H1 (cell line): ENCODE measurements at regions not wholly inside any gene's neighbourhood (a gene's known extent, or its start where the extent isn't known, plus 50 kb on each side); places are given as distances from the start of the nearest gene placed in this dataset.

Experiments used
- ASH2L ChIP-seq: fragments of 200-600, 300-600 bp; sonication (generic); IDR thresholded peaks from one replicate; pipeline ENCODE4 v1.7.1; 2017; ENCODE audit warnings: low read length
- CBX8 ChIP-seq: fragments of 300-800, 300-1000 bp; sonication (generic); IDR thresholded peaks from 2 replicates; pipeline ENCODE4 v1.7.1; 2016; ENCODE audit warnings: low read depth, low read length, borderline replicate concordance
- FOSL1 ChIP-seq: IDR thresholded peaks from 2 replicates; pipeline ENCODE4 v1.6.1; 2011; ENCODE audit warnings: mild to moderate bottlenecking, low read depth, low read length, moderate library complexity; ENCODE audit not compliant: insufficient read depth
- NANOG ChIP-seq: IDR thresholded peaks from 2 replicates; pipeline ENCODE4 v1.6.1; 2011; ENCODE audit warnings: low read length, low read depth, mild to moderate bottlenecking, inconsistent platforms; ENCODE audit not compliant: insufficient read depth, poor library complexity, severe bottlenecking
- SIN3A ChIP-seq, 2 experiments: IDR thresholded peaks in 1 of 2; conservative IDR thresholded peaks in 1 of 2; 2 replicates each; pipeline ENCODE4 v1.6.1; 2011 to 2012; ENCODE audit warnings: low read length in 2 of 2, improper control_type of control experiment in 1 of 2, low read depth in 1 of 2, mild to moderate bottlenecking in 1 of 2
- TCF12 ChIP-seq: IDR thresholded peaks from 2 replicates; pipeline ENCODE4 v1.6.1; 2011; ENCODE audit warnings: low read depth, mild to moderate bottlenecking, low read length
- TF ChIP-seq, protein P1 (sequence below): fragments of 300-600 bp; sonication (generic); IDR thresholded peaks from 2 replicates; pipeline ENCODE4 v1.7.1; 2012; ENCODE audit warnings: low read length, moderate library complexity, mild to moderate bottlenecking, inconsistent platforms; ENCODE audit not compliant: insufficient replicate concordance
- TF ChIP-seq, protein P2 (sequence below): IDR thresholded peaks from 2 replicates; pipeline ENCODE4 v1.6.1; 2012; ENCODE audit warnings: inconsistent platforms
- TF ChIP-seq, protein P3 (sequence below): IDR thresholded peaks from 2 replicates; pipeline ENCODE4 v1.6.1; 2011; ENCODE audit warnings: low read length, improper control_type of control experiment

DNA sequence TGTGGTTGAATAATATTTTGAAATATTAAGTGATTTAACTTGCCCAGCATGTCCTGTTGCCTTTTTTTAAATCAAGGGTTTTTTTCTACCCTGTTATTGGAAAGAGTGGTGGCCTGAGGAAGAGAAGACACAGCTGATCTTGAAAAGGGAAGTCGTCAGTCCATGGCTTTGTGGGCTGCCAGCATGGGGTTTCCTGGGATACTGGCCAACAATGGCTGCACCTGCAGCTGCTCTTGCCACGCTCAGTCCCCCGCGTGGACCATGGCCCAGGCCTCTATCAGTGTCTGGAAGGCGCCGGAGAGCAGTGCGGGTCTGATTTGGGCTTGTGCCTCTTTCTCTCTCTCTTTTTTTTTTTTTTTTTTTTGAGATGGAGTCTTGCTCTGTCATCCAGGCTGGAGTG lies 99.3 kb downstream of the ASB1 start (continued):
- TF ChIP-seq, protein P1, sequence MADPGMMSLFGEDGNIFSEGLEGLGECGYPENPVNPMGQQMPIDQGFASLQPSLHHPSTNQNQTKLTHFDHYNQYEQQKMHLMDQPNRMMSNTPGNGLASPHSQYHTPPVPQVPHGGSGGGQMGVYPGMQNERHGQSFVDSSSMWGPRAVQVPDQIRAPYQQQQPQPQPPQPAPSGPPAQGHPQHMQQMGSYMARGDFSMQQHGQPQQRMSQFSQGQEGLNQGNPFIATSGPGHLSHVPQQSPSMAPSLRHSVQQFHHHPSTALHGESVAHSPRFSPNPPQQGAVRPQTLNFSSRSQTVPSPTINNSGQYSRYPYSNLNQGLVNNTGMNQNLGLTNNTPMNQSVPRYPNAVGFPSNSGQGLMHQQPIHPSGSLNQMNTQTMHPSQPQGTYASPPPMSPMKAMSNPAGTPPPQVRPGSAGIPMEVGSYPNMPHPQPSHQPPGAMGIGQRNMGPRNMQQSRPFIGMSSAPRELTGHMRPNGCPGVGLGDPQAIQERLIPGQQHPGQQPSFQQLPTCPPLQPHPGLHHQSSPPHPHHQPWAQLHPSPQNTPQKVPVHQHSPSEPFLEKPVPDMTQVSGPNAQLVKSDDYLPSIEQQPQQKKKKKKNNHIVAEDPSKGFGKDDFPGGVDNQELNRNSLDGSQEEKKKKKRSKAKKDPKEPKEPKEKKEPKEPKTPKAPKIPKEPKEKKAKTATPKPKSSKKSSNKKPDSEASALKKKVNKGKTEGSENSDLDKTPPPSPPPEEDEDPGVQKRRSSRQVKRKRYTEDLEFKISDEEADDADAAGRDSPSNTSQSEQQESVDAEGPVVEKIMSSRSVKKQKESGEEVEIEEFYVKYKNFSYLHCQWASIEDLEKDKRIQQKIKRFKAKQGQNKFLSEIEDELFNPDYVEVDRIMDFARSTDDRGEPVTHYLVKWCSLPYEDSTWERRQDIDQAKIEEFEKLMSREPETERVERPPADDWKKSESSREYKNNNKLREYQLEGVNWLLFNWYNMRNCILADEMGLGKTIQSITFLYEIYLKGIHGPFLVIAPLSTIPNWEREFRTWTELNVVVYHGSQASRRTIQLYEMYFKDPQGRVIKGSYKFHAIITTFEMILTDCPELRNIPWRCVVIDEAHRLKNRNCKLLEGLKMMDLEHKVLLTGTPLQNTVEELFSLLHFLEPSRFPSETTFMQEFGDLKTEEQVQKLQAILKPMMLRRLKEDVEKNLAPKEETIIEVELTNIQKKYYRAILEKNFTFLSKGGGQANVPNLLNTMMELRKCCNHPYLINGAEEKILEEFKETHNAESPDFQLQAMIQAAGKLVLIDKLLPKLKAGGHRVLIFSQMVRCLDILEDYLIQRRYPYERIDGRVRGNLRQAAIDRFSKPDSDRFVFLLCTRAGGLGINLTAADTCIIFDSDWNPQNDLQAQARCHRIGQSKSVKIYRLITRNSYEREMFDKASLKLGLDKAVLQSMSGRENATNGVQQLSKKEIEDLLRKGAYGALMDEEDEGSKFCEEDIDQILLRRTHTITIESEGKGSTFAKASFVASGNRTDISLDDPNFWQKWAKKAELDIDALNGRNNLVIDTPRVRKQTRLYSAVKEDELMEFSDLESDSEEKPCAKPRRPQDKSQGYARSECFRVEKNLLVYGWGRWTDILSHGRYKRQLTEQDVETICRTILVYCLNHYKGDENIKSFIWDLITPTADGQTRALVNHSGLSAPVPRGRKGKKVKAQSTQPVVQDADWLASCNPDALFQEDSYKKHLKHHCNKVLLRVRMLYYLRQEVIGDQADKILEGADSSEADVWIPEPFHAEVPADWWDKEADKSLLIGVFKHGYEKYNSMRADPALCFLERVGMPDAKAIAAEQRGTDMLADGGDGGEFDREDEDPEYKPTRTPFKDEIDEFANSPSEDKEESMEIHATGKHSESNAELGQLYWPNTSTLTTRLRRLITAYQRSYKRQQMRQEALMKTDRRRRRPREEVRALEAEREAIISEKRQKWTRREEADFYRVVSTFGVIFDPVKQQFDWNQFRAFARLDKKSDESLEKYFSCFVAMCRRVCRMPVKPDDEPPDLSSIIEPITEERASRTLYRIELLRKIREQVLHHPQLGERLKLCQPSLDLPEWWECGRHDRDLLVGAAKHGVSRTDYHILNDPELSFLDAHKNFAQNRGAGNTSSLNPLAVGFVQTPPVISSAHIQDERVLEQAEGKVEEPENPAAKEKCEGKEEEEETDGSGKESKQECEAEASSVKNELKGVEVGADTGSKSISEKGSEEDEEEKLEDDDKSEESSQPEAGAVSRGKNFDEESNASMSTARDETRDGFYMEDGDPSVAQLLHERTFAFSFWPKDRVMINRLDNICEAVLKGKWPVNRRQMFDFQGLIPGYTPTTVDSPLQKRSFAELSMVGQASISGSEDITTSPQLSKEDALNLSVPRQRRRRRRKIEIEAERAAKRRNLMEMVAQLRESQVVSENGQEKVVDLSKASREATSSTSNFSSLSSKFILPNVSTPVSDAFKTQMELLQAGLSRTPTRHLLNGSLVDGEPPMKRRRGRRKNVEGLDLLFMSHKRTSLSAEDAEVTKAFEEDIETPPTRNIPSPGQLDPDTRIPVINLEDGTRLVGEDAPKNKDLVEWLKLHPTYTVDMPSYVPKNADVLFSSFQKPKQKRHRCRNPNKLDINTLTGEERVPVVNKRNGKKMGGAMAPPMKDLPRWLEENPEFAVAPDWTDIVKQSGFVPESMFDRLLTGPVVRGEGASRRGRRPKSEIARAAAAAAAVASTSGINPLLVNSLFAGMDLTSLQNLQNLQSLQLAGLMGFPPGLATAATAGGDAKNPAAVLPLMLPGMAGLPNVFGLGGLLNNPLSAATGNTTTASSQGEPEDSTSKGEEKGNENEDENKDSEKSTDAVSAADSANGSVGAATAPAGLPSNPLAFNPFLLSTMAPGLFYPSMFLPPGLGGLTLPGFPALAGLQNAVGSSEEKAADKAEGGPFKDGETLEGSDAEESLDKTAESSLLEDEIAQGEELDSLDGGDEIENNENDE, result no peak
- TF ChIP-seq FOSL1 (no peak), CBX8 (no peak), NANOG (no peak), TCF12 (no peak), SIN3A (conservative IDR thresholded peaks at IDR 0.05 in 1 of 2, IDR thresholded peaks at IDR 0.05 in 1 of 2; ENCODE audit: low read depth in 1 of 2, low read length in 2 of 2) (no peak), ASH2L (no peak)
- TF ChIP-seq, protein P2, sequence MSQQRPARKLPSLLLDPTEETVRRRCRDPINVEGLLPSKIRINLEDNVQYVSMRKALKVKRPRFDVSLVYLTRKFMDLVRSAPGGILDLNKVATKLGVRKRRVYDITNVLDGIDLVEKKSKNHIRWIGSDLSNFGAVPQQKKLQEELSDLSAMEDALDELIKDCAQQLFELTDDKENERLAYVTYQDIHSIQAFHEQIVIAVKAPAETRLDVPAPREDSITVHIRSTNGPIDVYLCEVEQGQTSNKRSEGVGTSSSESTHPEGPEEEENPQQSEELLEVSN, result no peak
- TF ChIP-seq, protein P3, sequence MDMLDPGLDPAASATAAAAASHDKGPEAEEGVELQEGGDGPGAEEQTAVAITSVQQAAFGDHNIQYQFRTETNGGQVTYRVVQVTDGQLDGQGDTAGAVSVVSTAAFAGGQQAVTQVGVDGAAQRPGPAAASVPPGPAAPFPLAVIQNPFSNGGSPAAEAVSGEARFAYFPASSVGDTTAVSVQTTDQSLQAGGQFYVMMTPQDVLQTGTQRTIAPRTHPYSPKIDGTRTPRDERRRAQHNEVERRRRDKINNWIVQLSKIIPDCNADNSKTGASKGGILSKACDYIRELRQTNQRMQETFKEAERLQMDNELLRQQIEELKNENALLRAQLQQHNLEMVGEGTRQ, result no peak
